ENCODE measurements at regions not wholly inside any gene's neighbourhood (a gene's known extent, or its start where the extent isn't known, plus 50 kb on each side); places are given as distances from the start of the nearest gene placed in this dataset.

GRCh38 chr13:26995159-26995558, 176.5 kb downstream of the USP12 start:
- Mint-ChIP-seq H3K4me1 (no peaks in the 10 kb centered on the region), H3K36me3 (ENCODE audit: insufficient read depth in 1 of 3, low read depth in 3 of 3) (no peaks in the 10 kb centered on the region), H3K27me3 (ENCODE audit: low read depth) (no peaks in the 10 kb centered on the region; the same call in 1 of the 2 replicates), H3K27ac (no peak overlapping the region), H3K9me3 (0 out of 5 replicates have a peak, but pooled peaks cover 0 to 2% of the 10 kb centered on the region in 2 experiments), H3K4me3 (no peak overlapping the region; a peak in 1 of 5 replicates)
- H4K5ac ChIP-seq (ENCODE audit: insufficient read length, low read depth, low read length), result no peak overlapping the region
- H3K4ac ChIP-seq (ENCODE audit: low read depth, low read length), result no peak overlapping the region
- no peaks in the 10 kb centered on the region for H3K23me2 ChIP-seq (ENCODE audit: insufficient read length, low read depth, low read length, poor library complexity, severe bottlenecking)
- no peak overlapping the region for H4K91ac ChIP-seq (ENCODE audit: insufficient read length, low read depth, low read length)
- no peak overlapping the region for H4K8ac ChIP-seq (replicated peaks; ENCODE audit: insufficient read length, low read depth, low read length)
- H3T11ph ChIP-seq (ENCODE audit: low read length), result no peak overlapping the region
- no peak overlapping the region for H2AFZ ChIP-seq (ENCODE audit: low read length)
- H2AK5ac ChIP-seq (ENCODE audit: insufficient read length, low read length), result no peak overlapping the region
- no peaks in the 10 kb centered on the region for H3K79me2 ChIP-seq (ENCODE audit: insufficient read depth, low read length)
- no peaks in the 10 kb centered on the region for H3K9me3 ChIP-seq (ENCODE audit: control insufficient read depth, low read depth, low read length)
- no peak overlapping the region for H3K14ac ChIP-seq (ENCODE audit: insufficient read depth, low read length)
- H3K79me1 ChIP-seq (ENCODE audit: insufficient read depth, low read depth, low read length, poor library complexity, severe bottlenecking), result no peaks in the 10 kb centered on the region
- H3K4me2 ChIP-seq (ENCODE audit: insufficient read depth, insufficient read length, low read length), result no peak overlapping the region
- DNase-seq, result no peak
- H3K4me1 ChIP-seq (ENCODE audit: insufficient read depth, low read length), result no peaks in the 10 kb centered on the region
- no peak overlapping the region for H2BK15ac ChIP-seq (ENCODE audit: low read depth, low read length)
- H3K9ac ChIP-seq (ENCODE audit: extremely low read depth, insufficient read length, low read length), result no peak overlapping the region
- no CpG with 5 or more reads among the region's 3 CpGs for WGBS (ENCODE audit: extremely low coverage, insufficient read length, low lambda C conversion rate)
- H3K18ac ChIP-seq (ENCODE audit: insufficient read length, low read depth, low read length), result no peak overlapping the region
- H2BK5ac ChIP-seq (ENCODE audit: insufficient read length, low read length), result no peak overlapping the region
- H2BK12ac ChIP-seq (ENCODE audit: insufficient read length, low read depth, low read length), result no peak overlapping the region
- H3K27me3 ChIP-seq (ENCODE audit: insufficient read depth, low read length), result no peaks in the 10 kb centered on the region
- H3K56ac ChIP-seq (ENCODE audit: insufficient read length, low read depth, low read length), result no peak overlapping the region
- H2BK20ac ChIP-seq (ENCODE audit: low read depth, low read length, poor library complexity, severe bottlenecking), result no peak overlapping the region
- no peak overlapping the region for H3K27ac ChIP-seq (ENCODE audit: insufficient read length, low read depth, low read length)
- no peak overlapping the region for H2BK120ac ChIP-seq (ENCODE audit: low read depth, low read length, poor library complexity, severe bottlenecking)
- TF ChIP-seq CTCF (conservative IDR thresholded peaks at IDR 0.05), result no peak
- no peaks in the 10 kb centered on the region for H4K20me1 ChIP-seq (ENCODE audit: control insufficient read depth, insufficient read depth, insufficient read length)
- H3K23ac ChIP-seq (ENCODE audit: insufficient read length, low read depth, low read length), result no peak overlapping the region
